ENCODE measurements at regions not wholly inside any gene's neighbourhood (a gene's known extent, or its start where the extent isn't known, plus 50 kb on each side); places are given as distances from the start of the nearest gene placed in this dataset.

- no peak for DNase-seq (ENCODE audit: low spot score)
- WGBS, result 74% methylated on average over 23 of the region's 23 CpGs
- Histone ChIP-seq H3K4me3 (ENCODE audit: low read depth in 1 of 3, low read length in 3 of 3) (peak overlapping the region in 1 of 3 donors; percentile 4), H3K36me3 (ENCODE audit: control insufficient read depth in 4 of 4, insufficient read depth in 3 of 4, low read depth in 1 of 4, low read length in 3 of 4) (no peaks in the 10 kb centered on the region), H3K4me1 (ENCODE audit: control insufficient read depth in 4 of 4, insufficient read depth in 4 of 4, low read length in 3 of 4) (peaks cover 0 to 3% (median 0%) of the 10 kb centered on the region in 4 donors), H3K27ac (ENCODE audit: low read depth in 1 of 2, low read length in 2 of 2) (no peak overlapping the region), H3K9me3 (ENCODE audit: control insufficient read depth in 4 of 4, low read length in 3 of 4) (no peaks in the 10 kb centered on the region), H3K9ac (ENCODE audit: low read depth in 1 of 2, low read length in 2 of 2) (no peak overlapping the region), H3K27me3 (ENCODE audit: control insufficient read depth in 4 of 4, insufficient read depth in 4 of 4, low read length in 3 of 4) (no peaks in the 10 kb centered on the region)
- TF ChIP-seq, protein P1, sequence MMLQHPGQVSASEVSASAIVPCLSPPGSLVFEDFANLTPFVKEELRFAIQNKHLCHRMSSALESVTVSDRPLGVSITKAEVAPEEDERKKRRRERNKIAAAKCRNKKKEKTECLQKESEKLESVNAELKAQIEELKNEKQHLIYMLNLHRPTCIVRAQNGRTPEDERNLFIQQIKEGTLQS (IDR thresholded peaks at IDR 0.05), result no peak
- TF ChIP-seq RXRA (IDR thresholded peaks at IDR 0.05), result no peak
- TF ChIP-seq, protein P2, sequence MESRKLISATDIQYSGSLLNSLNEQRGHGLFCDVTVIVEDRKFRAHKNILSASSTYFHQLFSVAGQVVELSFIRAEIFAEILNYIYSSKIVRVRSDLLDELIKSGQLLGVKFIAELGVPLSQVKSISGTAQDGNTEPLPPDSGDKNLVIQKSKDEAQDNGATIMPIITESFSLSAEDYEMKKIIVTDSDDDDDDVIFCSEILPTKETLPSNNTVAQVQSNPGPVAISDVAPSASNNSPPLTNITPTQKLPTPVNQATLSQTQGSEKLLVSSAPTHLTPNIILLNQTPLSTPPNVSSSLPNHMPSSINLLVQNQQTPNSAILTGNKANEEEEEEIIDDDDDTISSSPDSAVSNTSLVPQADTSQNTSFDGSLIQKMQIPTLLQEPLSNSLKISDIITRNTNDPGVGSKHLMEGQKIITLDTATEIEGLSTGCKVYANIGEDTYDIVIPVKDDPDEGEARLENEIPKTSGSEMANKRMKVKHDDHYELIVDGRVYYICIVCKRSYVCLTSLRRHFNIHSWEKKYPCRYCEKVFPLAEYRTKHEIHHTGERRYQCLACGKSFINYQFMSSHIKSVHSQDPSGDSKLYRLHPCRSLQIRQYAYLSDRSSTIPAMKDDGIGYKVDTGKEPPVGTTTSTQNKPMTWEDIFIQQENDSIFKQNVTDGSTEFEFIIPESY (IDR thresholded peaks at IDR 0.05), result no peak
- TF ChIP-seq HNF4G (IDR thresholded peaks at IDR 0.05), result no peak
- no peak for TF ChIP-seq GABPA (IDR thresholded peaks at IDR 0.05 in 1 of 2, conservative IDR thresholded peaks at IDR 0.05 in 1 of 2)
- no peak for TF ChIP-seq RAD21 (IDR thresholded peaks at IDR 0.05)
- TF ChIP-seq EGR1 (IDR thresholded peaks at IDR 0.05; ENCODE audit: low read depth in 2 of 2), result no peak
- TF ChIP-seq CTCF (IDR thresholded peaks at IDR 0.05; ENCODE audit: low read depth, low read length, missing input control), result no peak
- TF ChIP-seq YY1 (IDR thresholded peaks at IDR 0.05), result no peak
- TF ChIP-seq MAX (IDR thresholded peaks at IDR 0.05), result no peak
- no peak for TF ChIP-seq FOXA1 (IDR thresholded peaks at IDR 0.05)
- TF ChIP-seq SP1 (IDR thresholded peaks at IDR 0.05), result no peak
- TF ChIP-seq FOXA2 (IDR thresholded peaks at IDR 0.05), result no peak
These were observed 67.9 kb upstream of the CFAP46 start for GRCh38 chr10:133010095-133010842.

DNA sequence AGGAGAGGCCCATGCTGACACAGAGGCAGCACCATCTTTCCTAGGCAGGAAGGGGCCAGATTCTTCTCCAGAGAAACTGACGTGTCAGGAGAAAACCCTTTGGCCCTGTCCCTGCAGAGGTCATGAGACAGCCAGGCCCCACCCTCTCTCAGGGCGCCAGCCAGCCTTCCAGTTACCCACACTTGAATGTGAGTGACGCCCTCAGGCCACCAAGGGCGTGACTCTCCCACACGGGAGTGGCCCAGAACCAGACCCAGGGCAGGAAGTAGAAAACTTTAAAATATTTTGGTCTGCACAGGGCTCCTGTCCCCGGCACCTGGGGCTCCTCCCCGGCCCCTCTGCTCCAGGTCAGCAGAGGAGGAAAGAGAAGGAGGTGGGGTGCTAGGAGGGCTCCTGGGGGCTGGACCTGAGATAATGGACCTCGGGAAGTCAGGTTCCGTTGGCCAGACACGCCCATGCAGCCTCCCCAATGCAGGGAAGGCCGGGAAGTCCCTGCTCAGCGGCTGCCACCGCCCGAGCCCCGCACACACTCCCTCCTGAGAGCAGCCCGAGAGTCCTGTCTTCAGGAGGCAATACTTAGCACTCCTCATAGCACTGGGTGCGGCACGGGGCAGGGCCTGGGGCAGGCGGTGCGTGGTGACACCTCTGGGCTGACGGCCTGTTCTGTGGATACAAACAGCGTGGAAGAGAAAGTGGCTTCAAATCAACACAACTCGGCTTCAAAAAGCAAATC is 67.0 kb upstream of the CFAP46 start:
- H3K4me1 ChIP-seq (ENCODE audit: control insufficient read depth in 4 of 4, insufficient read depth in 4 of 4, low read length in 3 of 4), result peaks cover 0 to 3% (median 0%) of the 10 kb centered on the region in 4 donors
- TF ChIP-seq NR2F2 (IDR thresholded peaks at IDR 0.05) (peak; percentile 74), RAD21 (IDR thresholded peaks at IDR 0.05) (no peak), REST (IDR thresholded peaks at IDR 0.05) (no peak), SP1 (IDR thresholded peaks at IDR 0.05) (peak; percentile 12)
- H3K27me3 ChIP-seq (ENCODE audit: control insufficient read depth in 4 of 4, insufficient read depth in 4 of 4, low read length in 3 of 4), result no peaks in the 10 kb centered on the region
- H3K4me3 ChIP-seq (ENCODE audit: low read depth in 1 of 3, low read length in 3 of 3), result peak overlapping the region in 1 of 3 donors; percentile 4
- no peak overlapping the region for H3K9ac ChIP-seq (ENCODE audit: low read depth in 1 of 2, low read length in 2 of 2)
- peak overlapping the region; percentile 13 to 53 for H3K27ac ChIP-seq (ENCODE audit: low read depth in 1 of 2, low read length in 2 of 2)
- H3K36me3 ChIP-seq (ENCODE audit: control insufficient read depth in 4 of 4, insufficient read depth in 3 of 4, low read depth in 1 of 4, low read length in 3 of 4), result no peaks in the 10 kb centered on the region
- 41% methylated on average over 23 of the region's 23 CpGs for WGBS
- no peak for DNase-seq (ENCODE audit: low spot score)
- H3K9me3 ChIP-seq (ENCODE audit: control insufficient read depth in 4 of 4, low read length in 3 of 4), result no peaks in the 10 kb centered on the region
